GM12891 (cell line): ENCODE measurements at regions not wholly inside any gene's neighbourhood (a gene's known extent, or its start where the extent isn't known, plus 50 kb on each side); places are given as distances from the start of the nearest gene placed in this dataset.

ENCODE experiments used
- POLR2A ChIP-seq: IDR thresholded peaks from 2 replicates; pipeline ENCODE4 v1.6.1; 2011; ENCODE audit warnings: low read depth, low read length, control low read depth
- POLR2AphosphoS5 ChIP-seq: IDR thresholded peaks from 2 replicates; pipeline ENCODE4 v1.6.1; 2011; ENCODE audit warnings: low read depth, low read length, control low read depth
- POU2F2 ChIP-seq: IDR thresholded peaks from 2 replicates; pipeline ENCODE4 v1.6.1; 2011; ENCODE audit warnings: low read depth, mild to moderate bottlenecking, control low read depth, low read length, moderate library complexity
- TAF1 ChIP-seq: IDR thresholded peaks from 2 replicates; pipeline ENCODE4 v1.6.1; 2011; ENCODE audit warnings: low read depth, low read length, control low read depth

DNA sequence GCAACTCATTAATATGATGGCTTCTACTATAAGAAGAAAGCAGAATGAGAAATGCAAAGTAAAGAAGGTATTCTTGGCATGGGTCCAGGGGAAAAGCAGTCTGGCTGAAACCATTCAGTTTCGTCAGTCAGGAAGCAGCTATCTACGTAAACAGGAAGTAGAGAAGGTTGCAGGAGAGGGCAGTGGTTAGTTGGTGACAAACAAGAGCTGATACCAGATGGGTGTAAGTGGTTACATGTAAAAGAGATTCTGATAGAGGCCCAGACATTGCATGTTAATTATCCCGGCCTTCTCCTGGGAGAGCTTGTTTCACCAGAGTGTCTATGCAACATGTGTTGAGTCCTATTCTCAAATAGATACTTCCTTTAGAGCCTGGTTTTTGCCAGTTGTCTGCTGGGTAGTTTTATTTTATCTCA is 58.4 kb upstream of the PSMA1 start:
- TF ChIP-seq POLR2A: no peak
- TF ChIP-seq TAF1: no peak
- no peak for TF ChIP-seq POLR2AphosphoS5
- TF ChIP-seq POU2F2: no peak
